Upper lobe of left lung (tissue), 6 donors: ENCODE measurements at regions not wholly inside any gene's neighbourhood (a gene's known extent, or its start where the extent isn't known, plus 50 kb on each side); places are given as distances from the start of the nearest gene placed in this dataset.

Source experiments
- ATAC-seq, 2 donors: fragments of 200-7000 bp; cut with Tn5 transposase; one replicate each; pipeline ENCODE4 v1.9.1; 2022; ENCODE audit warnings: mild to moderate bottlenecking in 2 of 2, moderate library complexity in 2 of 2; ENCODE audit not compliant: low FRiP score in 2 of 2
- DNase-seq, 2 donors: peaks; one replicate each; pipeline ENCODE4 v3.0.0-alpha.2; 2019 to 2020
- H3K27ac ChIP-seq, 4 donors: fragments of 200-600 bp; sonication (generic); one replicate each; pipeline ENCODE4 v1.5.1; 2016 to 2019
- H3K27me3 ChIP-seq, 4 donors: fragments of 200-600 bp; sonication (generic); one replicate each; pipeline ENCODE4 v1.5.1; 2017 to 2019
- H3K36me3 ChIP-seq, 4 donors: fragments of 200-600 bp; sonication (generic); one replicate each; pipeline ENCODE4 v1.5.1; 2016 to 2019
- H3K4me1 ChIP-seq, 4 donors: fragments of 200-600 bp; sonication (generic); one replicate each; pipeline ENCODE4 v1.5.1; 2018 to 2019
- H3K4me3 ChIP-seq, 4 donors: fragments of 200-600 bp; sonication (generic); one replicate each; pipeline ENCODE4 v1.5.1; 2017 to 2019; ENCODE audit warnings: mild to moderate bottlenecking in 2 of 4, moderate library complexity in 1 of 4
- H3K9me3 ChIP-seq, 4 donors: fragments of 200-600 bp; sonication (generic); one replicate each; pipeline ENCODE4 v1.5.1; 2018 to 2019
- EP300 ChIP-seq, 4 donors: sonication (generic); formaldehyde crosslinking; IDR thresholded peaks; one replicate each; pipeline ENCODE4 v1.5.1; 2017; ENCODE audit warnings: antibody characterized with exemption in 4 of 4, control low read depth in 2 of 4
- POLR2A ChIP-seq, 4 donors: fragments of 450-650 bp; IDR thresholded peaks; one replicate each; pipeline ENCODE4 v1.5.1; 2016 to 2017; ENCODE audit warnings: antibody characterized with exemption in 4 of 4, mild to moderate bottlenecking in 2 of 4
- POLR2AphosphoS5 ChIP-seq, 2 donors: sonication (generic); formaldehyde crosslinking; IDR thresholded peaks; one replicate each; pipeline ENCODE4 v1.5.1; 2017; ENCODE audit warnings: antibody characterized with exemption in 2 of 2
- WGBS, 2 donors: methylation state at CpG; one replicate each; pipeline ENCODE4 v1.1.5; 2017 to 2018; 5-methylcytosine and 5-hydroxymethylcytosine counted together
- TF ChIP-seq, protein P1 (sequence below), 6 experiments: fragments of 450-650 bp in 4 of 6; fragments of 200-600 bp in 2 of 6; sonication (generic) in 2 of 6; IDR thresholded peaks; one replicate each; pipeline ENCODE4 v1.5.1; 2016 to 2019; ENCODE audit warnings: antibody characterized with exemption in 6 of 6
- donor health status: DM: no; HTN: no; CAD: no; lungs with moderate emphysema.
- donor health status: DM: no; HTN: yes; CAD: no; lungs with severe emphysema.

DNA sequence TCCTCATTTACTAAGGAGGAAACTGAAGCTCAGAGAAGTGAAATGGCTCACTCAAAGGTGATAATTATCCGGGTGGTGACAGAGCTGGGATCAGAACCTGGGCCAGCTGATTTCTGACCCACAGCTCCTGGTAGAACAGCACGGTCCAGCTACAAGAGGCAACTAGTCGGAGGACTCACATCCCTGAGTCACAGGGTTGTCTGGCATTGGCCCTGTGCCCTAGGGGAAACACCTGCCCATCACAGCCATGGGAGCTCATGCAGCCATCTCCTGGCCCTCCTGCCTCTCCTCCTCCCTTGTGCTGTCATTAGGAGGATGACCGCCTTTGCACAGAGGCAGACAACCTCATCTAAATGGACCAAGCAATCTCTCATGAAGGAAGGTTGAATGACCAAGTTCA lies 115.2 kb upstream of the TSPAN5 start:
- ATAC-seq, result no peak
- no peak for DNase-seq
- no peak for TF ChIP-seq EP300 (IDR thresholded peaks at IDR 0.05)
- no peak for TF ChIP-seq POLR2A (IDR thresholded peaks at IDR 0.05)
- TF ChIP-seq, protein P1, sequence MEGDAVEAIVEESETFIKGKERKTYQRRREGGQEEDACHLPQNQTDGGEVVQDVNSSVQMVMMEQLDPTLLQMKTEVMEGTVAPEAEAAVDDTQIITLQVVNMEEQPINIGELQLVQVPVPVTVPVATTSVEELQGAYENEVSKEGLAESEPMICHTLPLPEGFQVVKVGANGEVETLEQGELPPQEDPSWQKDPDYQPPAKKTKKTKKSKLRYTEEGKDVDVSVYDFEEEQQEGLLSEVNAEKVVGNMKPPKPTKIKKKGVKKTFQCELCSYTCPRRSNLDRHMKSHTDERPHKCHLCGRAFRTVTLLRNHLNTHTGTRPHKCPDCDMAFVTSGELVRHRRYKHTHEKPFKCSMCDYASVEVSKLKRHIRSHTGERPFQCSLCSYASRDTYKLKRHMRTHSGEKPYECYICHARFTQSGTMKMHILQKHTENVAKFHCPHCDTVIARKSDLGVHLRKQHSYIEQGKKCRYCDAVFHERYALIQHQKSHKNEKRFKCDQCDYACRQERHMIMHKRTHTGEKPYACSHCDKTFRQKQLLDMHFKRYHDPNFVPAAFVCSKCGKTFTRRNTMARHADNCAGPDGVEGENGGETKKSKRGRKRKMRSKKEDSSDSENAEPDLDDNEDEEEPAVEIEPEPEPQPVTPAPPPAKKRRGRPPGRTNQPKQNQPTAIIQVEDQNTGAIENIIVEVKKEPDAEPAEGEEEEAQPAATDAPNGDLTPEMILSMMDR (IDR thresholded peaks at IDR 0.05), result no peak
- TF ChIP-seq POLR2AphosphoS5 (IDR thresholded peaks at IDR 0.05), result no peak
- WGBS, 2 donors, result 80 to 94% methylated on average over 4 of the region's 4 CpGs
- Histone ChIP-seq H3K4me3 (no peak overlapping the region), H3K9me3 (peaks cover 0 to 5% (median 2%) of the 10 kb centered on the region in 4 donors), H3K27ac (no peak overlapping the region), H3K36me3 (no peaks in the 10 kb centered on the region), H3K4me1 (no peaks in the 10 kb centered on the region), H3K27me3 (no peaks in the 10 kb centered on the region)

DNA sequence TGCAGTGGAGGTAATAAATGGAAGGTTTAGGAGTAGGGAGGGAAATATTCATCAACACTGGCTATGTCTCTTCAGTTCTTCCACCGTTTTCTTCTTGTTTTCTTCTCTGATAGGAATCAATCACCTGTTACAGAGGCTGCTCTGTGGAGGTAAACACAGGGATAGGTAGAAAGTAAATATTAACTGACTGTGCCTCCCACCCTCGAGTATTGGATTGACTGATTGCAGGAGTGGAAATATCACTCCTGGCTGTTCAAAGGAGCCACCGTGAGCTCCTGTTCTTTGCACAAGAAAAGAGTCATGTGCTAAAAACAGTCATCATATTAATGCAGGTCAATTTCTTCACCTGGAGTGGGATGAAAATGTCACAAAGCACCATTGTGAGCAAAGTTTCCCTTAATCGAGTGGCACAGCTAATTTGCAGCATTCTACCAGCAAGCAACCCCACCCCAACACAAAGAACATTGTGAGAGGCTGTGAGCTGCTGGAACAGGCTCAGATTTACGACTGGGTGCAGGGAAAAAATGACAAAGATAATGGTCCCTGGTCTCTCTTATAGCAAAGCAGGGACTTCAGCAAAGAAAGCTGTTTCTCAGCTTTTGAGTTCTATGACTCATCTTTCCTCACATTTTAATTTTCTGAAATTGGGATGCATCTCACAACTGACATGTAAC lies 113.7 kb upstream of the TSPAN5 start:
- Histone ChIP-seq H3K27ac (no peak overlapping the region), H3K4me3 (no peak overlapping the region), H3K36me3 (no peaks in the 10 kb centered on the region), H3K9me3 (peaks cover 0 to 5% (median 2%) of the 10 kb centered on the region in 4 donors), H3K4me1 (no peaks in the 10 kb centered on the region), H3K27me3 (no peaks in the 10 kb centered on the region)
- WGBS, 2 donors, result 47 to 50% methylated on average over 5 of the region's 5 CpGs
- no peak for DNase-seq
- TF ChIP-seq EP300 (IDR thresholded peaks at IDR 0.05), result no peak
- TF ChIP-seq, protein P1 (IDR thresholded peaks at IDR 0.05), result no peak
- TF ChIP-seq POLR2A (IDR thresholded peaks at IDR 0.05), result no peak
- TF ChIP-seq POLR2AphosphoS5 (IDR thresholded peaks at IDR 0.05), result no peak
- no peak for ATAC-seq

DNA sequence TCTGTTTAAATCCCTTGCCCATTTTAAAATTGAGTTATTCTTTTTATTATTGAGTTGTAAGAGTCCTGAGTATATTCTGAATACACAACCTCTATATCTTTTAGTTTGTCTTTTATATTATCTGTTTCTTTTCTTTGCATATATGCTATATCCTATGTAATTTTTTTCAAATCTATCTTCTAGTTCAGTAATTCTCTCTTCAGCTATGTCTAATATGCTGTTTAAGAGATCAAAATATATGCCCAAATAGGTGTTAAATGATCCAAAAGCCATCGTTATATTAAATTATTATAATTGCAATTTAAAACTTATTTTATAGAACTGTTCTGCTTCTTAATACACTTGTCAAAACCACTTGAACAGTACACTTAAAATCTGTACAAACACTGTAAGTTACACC lies 107.4 kb upstream of the TSPAN5 start:
- no peaks in the 10 kb centered on the region for H3K4me1 ChIP-seq
- DNase-seq (no peak), ATAC-seq (no peak)
- peaks cover 0 to 17% (median 10%) of the 10 kb centered on the region in 4 donors for H3K9me3 ChIP-seq
- WGBS, 2 donors, result 88 to 93% methylated on average over 1 of the region's 1 CpG
- TF ChIP-seq, protein P1 (IDR thresholded peaks at IDR 0.05), result no peak
- TF ChIP-seq POLR2AphosphoS5 (IDR thresholded peaks at IDR 0.05) (no peak), POLR2A (IDR thresholded peaks at IDR 0.05) (no peak), EP300 (IDR thresholded peaks at IDR 0.05) (no peak)
- no peaks in the 10 kb centered on the region for H3K36me3 ChIP-seq
- no peak overlapping the region for H3K27ac ChIP-seq
- H3K4me3 ChIP-seq, result no peak overlapping the region
- H3K27me3 ChIP-seq, result no peaks in the 10 kb centered on the region

DNA sequence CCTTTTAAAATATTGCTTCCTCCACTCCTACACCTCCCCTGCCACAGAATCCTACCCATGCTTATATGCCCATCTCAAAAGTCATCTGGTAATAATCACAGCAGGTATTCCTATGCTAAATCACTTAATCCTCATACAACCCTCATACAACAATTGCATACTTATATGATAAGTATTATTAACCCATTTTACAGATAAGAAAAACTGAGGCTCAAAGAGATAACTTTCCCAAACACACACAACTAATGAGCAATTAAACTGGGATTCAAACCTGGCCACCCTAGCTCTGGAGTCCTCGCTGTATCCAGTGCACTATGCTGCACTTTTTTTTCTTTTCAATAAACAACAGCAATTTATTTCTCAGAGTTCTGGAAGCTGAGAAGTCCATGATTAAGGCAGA lies 99.8 kb upstream of the TSPAN5 start:
- Histone ChIP-seq H3K36me3 (no peaks in the 10 kb centered on the region), H3K27me3 (no peaks in the 10 kb centered on the region), H3K9me3 (no peaks in the 10 kb centered on the region), H3K27ac (no peak overlapping the region), H3K4me1 (no peaks in the 10 kb centered on the region), H3K4me3 (no peak overlapping the region)
- no peak for ATAC-seq
- WGBS, 2 donors, result 100% methylated on average over 1 of the region's 1 CpG
- no peak for DNase-seq
- TF ChIP-seq POLR2AphosphoS5 (IDR thresholded peaks at IDR 0.05) (no peak), EP300 (IDR thresholded peaks at IDR 0.05) (no peak), POLR2A (IDR thresholded peaks at IDR 0.05) (no peak)
- TF ChIP-seq, protein P1 (IDR thresholded peaks at IDR 0.05), result no peak

DNA sequence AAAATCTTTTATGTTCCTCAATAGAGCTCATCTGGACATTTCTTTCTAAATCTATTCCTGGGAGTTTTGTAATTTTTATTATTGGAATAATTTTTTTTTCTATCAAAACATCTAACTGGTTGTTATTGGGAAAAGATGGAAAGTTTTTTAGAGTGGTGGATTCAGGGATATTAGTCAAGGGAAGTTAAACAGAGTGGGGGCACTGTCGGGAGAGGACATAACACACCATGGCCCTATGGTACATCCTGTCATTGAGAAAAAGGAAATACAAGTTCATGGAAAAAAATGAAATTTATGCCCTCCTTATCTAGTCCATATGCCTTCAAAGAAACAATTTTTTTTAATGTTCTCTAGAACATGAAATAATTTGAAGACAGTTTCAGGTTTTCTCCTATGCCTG lies 96.3 kb upstream of the TSPAN5 start:
- ATAC-seq (no peak), DNase-seq (no peak)
- H3K27ac ChIP-seq, result no peak overlapping the region
- H3K36me3 ChIP-seq, result no peaks in the 10 kb centered on the region
- H3K4me1 ChIP-seq, result no peaks in the 10 kb centered on the region
- TF ChIP-seq POLR2A (IDR thresholded peaks at IDR 0.05), result no peak
- TF ChIP-seq EP300 (IDR thresholded peaks at IDR 0.05), result no peak
- TF ChIP-seq, protein P1 (IDR thresholded peaks at IDR 0.05), result no peak
- no peak for TF ChIP-seq POLR2AphosphoS5 (IDR thresholded peaks at IDR 0.05)
- H3K27me3 ChIP-seq, result no peaks in the 10 kb centered on the region
- H3K9me3 ChIP-seq, result no peaks in the 10 kb centered on the region
- H3K4me3 ChIP-seq, result no peak overlapping the region
- WGBS, 2 donors, result 68 to 79% methylated on average over 1 of the region's 1 CpG
